ENCODE measurements at regions not wholly inside any gene's neighbourhood (a gene's known extent, or its start where the extent isn't known, plus 50 kb on each side); places are given as distances from the start of the nearest gene placed in this dataset.

- no peaks in the 10 kb centered on the region for H3K27me3 ChIP-seq
- no peak for DNase-seq (ENCODE audit: extremely low spot score)
- 94% methylated on average over 2 of the region's 2 CpGs for WGBS
- H3K36me3 ChIP-seq = no peaks in the 10 kb centered on the region
- H3K4me3 ChIP-seq = no peak overlapping the region
- intact Hi-C loops (cut with DNase I) = no loop called here
- no peaks in the 10 kb centered on the region for H3K9me3 ChIP-seq
- no peaks in the 10 kb centered on the region for H3K4me1 ChIP-seq
- H3K27ac ChIP-seq (replicated peaks in 1 of 4) = no peak overlapping the region
- no peak for TF ChIP-seq POLR2A (IDR thresholded peaks at IDR 0.05; ENCODE audit: low read depth)
- no peak for TF ChIP-seq CTCF (IDR thresholded peaks at IDR 0.05)
Observed at GRCh38 chr4:35347276-35347675, 897.0 kb downstream of the ARAP2 start.

GRCh38 chr4:35358001-35358584 lies 886.2 kb downstream of the ARAP2 start:
- Histone ChIP-seq H3K9me3 (no peaks in the 10 kb centered on the region), H3K27me3 (no peaks in the 10 kb centered on the region), H3K4me1 (no peaks in the 10 kb centered on the region), H3K27ac (replicated peaks in 1 of 4) (no peak overlapping the region), H3K36me3 (no peaks in the 10 kb centered on the region), H3K4me3 (no peak overlapping the region)
- WGBS = 76% methylated on average over 3 of the region's 3 CpGs
- TF ChIP-seq POLR2A (IDR thresholded peaks at IDR 0.05; ENCODE audit: low read depth) = no peak
- TF ChIP-seq CTCF (IDR thresholded peaks at IDR 0.05) = no peak
- TF ChIP-seq EP300 (IDR thresholded peaks at IDR 0.05) = no peak
- no peak for TF ChIP-seq POLR2AphosphoS5 (IDR thresholded peaks at IDR 0.05)
- DNase-seq (ENCODE audit: extremely low spot score) = no peak
- intact Hi-C loops (cut with DNase I) = no loop called here

GRCh38 chr4:35364321-35364870 lies 879.9 kb downstream of the ARAP2 start:
- H3K36me3 ChIP-seq = no peaks in the 10 kb centered on the region

DNA sequence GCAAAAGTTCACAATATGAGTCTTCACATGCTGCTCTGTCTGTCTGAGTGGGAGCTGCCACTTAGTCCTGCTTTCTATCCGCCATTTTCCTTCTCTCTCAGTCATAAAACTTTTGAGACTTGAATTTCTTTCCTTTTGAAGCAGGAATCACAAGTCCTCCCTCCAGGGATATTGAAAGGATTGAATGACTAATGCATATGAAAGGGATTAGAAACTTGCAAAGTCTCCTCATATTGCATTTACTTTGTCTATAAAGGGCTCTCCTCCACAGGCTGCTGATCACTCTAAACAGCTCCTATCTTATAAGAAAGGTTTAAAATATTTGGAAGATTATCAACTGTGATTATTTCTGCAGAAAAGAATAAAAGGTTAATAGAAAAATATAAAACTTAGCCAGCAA lies 879.1 kb downstream of the ARAP2 start:
- Histone ChIP-seq H3K27me3 (no peaks in the 10 kb centered on the region), H3K4me3 (no peak overlapping the region), H3K27ac (replicated peaks in 1 of 4) (no peak overlapping the region), H3K9me3 (no peaks in the 10 kb centered on the region), H3K36me3 (no peaks in the 10 kb centered on the region), H3K4me1 (no peaks in the 10 kb centered on the region)
- WGBS = 70% methylated on average over 1 of the region's 1 CpG
- no peak for DNase-seq (ENCODE audit: extremely low spot score)
- intact Hi-C loops (cut with DNase I) = no loop called here
- no peak for TF ChIP-seq POLR2AphosphoS5 (IDR thresholded peaks at IDR 0.05)
- TF ChIP-seq CTCF (IDR thresholded peaks at IDR 0.05) = no peak
- no peak for TF ChIP-seq POLR2A (IDR thresholded peaks at IDR 0.05; ENCODE audit: low read depth)
- no peak for TF ChIP-seq EP300 (IDR thresholded peaks at IDR 0.05)

More at GRCh38 chr4:35364321-35364870, 879.9 kb downstream of the ARAP2 start:
- WGBS = no CpG with 5 or more reads among the region's 1 CpG
- Histone ChIP-seq H3K27me3 (no peaks in the 10 kb centered on the region), H3K27ac (replicated peaks in 1 of 4) (no peak overlapping the region), H3K4me3 (no peak overlapping the region), H3K9me3 (no peaks in the 10 kb centered on the region), H3K4me1 (no peaks in the 10 kb centered on the region)
- no peak for DNase-seq (ENCODE audit: extremely low spot score)
- intact Hi-C loops (cut with DNase I) = no loop called here
- no peak for TF ChIP-seq EP300 (IDR thresholded peaks at IDR 0.05)
- no peak for TF ChIP-seq POLR2AphosphoS5 (IDR thresholded peaks at IDR 0.05)
- no peak for TF ChIP-seq CTCF (IDR thresholded peaks at IDR 0.05)
- no peak for TF ChIP-seq POLR2A (IDR thresholded peaks at IDR 0.05; ENCODE audit: low read depth)

GRCh38 chr4:35399912-35400311 lies 844.4 kb downstream of the ARAP2 start:
- 63% methylated on average over 2 of the region's 2 CpGs for WGBS
- H3K4me3 ChIP-seq = no peak overlapping the region
- TF ChIP-seq POLR2A (IDR thresholded peaks at IDR 0.05; ENCODE audit: low read depth) = no peak

More at GRCh38 chr4:35399912-35400311, 844.4 kb downstream of the ARAP2 start:
- no peaks in the 10 kb centered on the region for H3K9me3 ChIP-seq
- H3K27ac ChIP-seq (replicated peaks in 1 of 4) = no peak overlapping the region
- intact Hi-C loops (cut with DNase I) = no loop called here
- no peaks in the 10 kb centered on the region for H3K27me3 ChIP-seq
- H3K36me3 ChIP-seq = no peaks in the 10 kb centered on the region
- no peaks in the 10 kb centered on the region for H3K4me1 ChIP-seq
- no peak for DNase-seq (ENCODE audit: extremely low spot score)
